Astrocyte (in vitro differentiated cells and primary cell): ENCODE measurements at regions not wholly inside any gene's neighbourhood (a gene's known extent, or its start where the extent isn't known, plus 50 kb on each side); places are given as distances from the start of the nearest gene placed in this dataset.

Experiments
- DNase-seq: peaks from one replicate; pipeline ENCODE4 v3.0.0-alpha.2; 2010; ENCODE audit warnings: low read depth
- FAIRE-seq: peaks from 2 replicates; lab custom pipeline; 2011; peaks lifted over from hg19 to GRCh38; lab: Jason Lieb, UNC
- H2AFZ ChIP-seq: 2 replicates; pipeline ENCODE4 v1.6.0; 2012; ENCODE audit warnings: low read depth, low read length, inconsistent platforms
- H3K27ac ChIP-seq: 2 replicates; pipeline ENCODE4 v1.5.1; 2011; ENCODE audit warnings: low read depth, low read length, inconsistent platforms
- H3K27me3 ChIP-seq: 2 replicates; pipeline ENCODE4 v1.6.0; 2011; ENCODE audit warnings: low read length, inconsistent platforms; ENCODE audit not compliant: insufficient read depth
- H3K36me3 ChIP-seq: 2 replicates; pipeline ENCODE4 v1.5.1; 2011; ENCODE audit warnings: low read length, inconsistent platforms; ENCODE audit not compliant: insufficient read depth
- H3K4me1 ChIP-seq: 2 replicates; pipeline ENCODE4 v1.5.1; 2011; ENCODE audit warnings: low read length, inconsistent platforms; ENCODE audit not compliant: insufficient read depth
- H3K4me2 ChIP-seq: 2 replicates; pipeline ENCODE4 v1.6.0; 2012; ENCODE audit warnings: low read length, inconsistent platforms
- H3K4me3 ChIP-seq: 2 replicates; pipeline ENCODE4 v1.5.1; 2011; ENCODE audit warnings: low read depth, mild to moderate bottlenecking, low read length, inconsistent platforms; ENCODE audit not compliant: insufficient read depth
- H3K79me2 ChIP-seq: 2 replicates; pipeline ENCODE4 v1.6.0; 2012; ENCODE audit warnings: mild to moderate bottlenecking, low read length, inconsistent platforms; ENCODE audit not compliant: insufficient read depth
- H3K9ac ChIP-seq: 2 replicates; pipeline ENCODE4 v1.6.0; 2012; ENCODE audit warnings: mild to moderate bottlenecking, low read length, inconsistent platforms
- H3K9me3 ChIP-seq: 2 replicates; pipeline ENCODE4 v1.5.1; 2012; ENCODE audit warnings: low read depth, mild to moderate bottlenecking, low read length, inconsistent platforms; ENCODE audit not compliant: insufficient read depth
- H4K20me1 ChIP-seq: 2 replicates; pipeline ENCODE4 v1.6.0; 2012; ENCODE audit warnings: low read length, inconsistent platforms; ENCODE audit not compliant: insufficient read depth
- H3K27ac Mint-ChIP-seq: one replicate; pipeline ENCODE4 v1.8.0; 2021; ENCODE audit warnings: mild to moderate bottlenecking, mixed read lengths; ENCODE audit not compliant: unreplicated experiment
- H3K27me3 Mint-ChIP-seq: one replicate; pipeline ENCODE4 v1.8.0; 2021; ENCODE audit warnings: low read depth, mixed read lengths; ENCODE audit not compliant: unreplicated experiment
- H3K36me3 Mint-ChIP-seq: one replicate; pipeline ENCODE4 v1.8.0; 2021; ENCODE audit warnings: low read depth, mixed read lengths; ENCODE audit not compliant: unreplicated experiment
- H3K4me1 Mint-ChIP-seq: one replicate; pipeline ENCODE4 v1.8.0; 2021; ENCODE audit warnings: low read depth, mixed read lengths; ENCODE audit not compliant: unreplicated experiment
- H3K4me3 Mint-ChIP-seq: one replicate; pipeline ENCODE4 v1.8.0; 2021; ENCODE audit warnings: mild to moderate bottlenecking, moderate library complexity, mixed read lengths; ENCODE audit not compliant: unreplicated experiment
- H3K9me3 Mint-ChIP-seq: one replicate; pipeline ENCODE4 v1.8.0; 2021; ENCODE audit warnings: mild to moderate bottlenecking, mixed read lengths; ENCODE audit not compliant: unreplicated experiment
- CTCF ChIP-seq: IDR thresholded peaks from 2 replicates; pipeline ENCODE4 v1.5.1; 2011; ENCODE audit warnings: low read depth, mild to moderate bottlenecking, inconsistent platforms, low read length, moderate library complexity; ENCODE audit not compliant: insufficient read depth
- EZH2 ChIP-seq: IDR thresholded peaks from 2 replicates; pipeline ENCODE4 v1.6.1; 2012; ENCODE audit warnings: mild to moderate bottlenecking, low read length, inconsistent platforms; ENCODE audit not compliant: insufficient read depth

- Histone ChIP-seq H4K20me1 (no peaks in the 10 kb centered on the region), H3K9me3 (no peaks in the 10 kb centered on the region), H3K4me2 (no peak overlapping the region), H3K27me3 (no peaks in the 10 kb centered on the region), H3K9ac (no peak overlapping the region), H3K36me3 (no peaks in the 10 kb centered on the region), H3K79me2 (no peaks in the 10 kb centered on the region), H2AFZ (no peak overlapping the region), H3K27ac (no peak overlapping the region), H3K4me3 (no peak overlapping the region), H3K4me1 (no peaks in the 10 kb centered on the region)
- Mint-ChIP-seq H3K9me3 (no peaks in the 10 kb centered on the region), H3K4me3 (no peak overlapping the region), H3K27me3 (no peaks in the 10 kb centered on the region), H3K36me3 (peaks cover 2% of the 10 kb centered on the region), H3K27ac (peak overlapping the region; percentile 28), H3K4me1 (peaks cover 18% of the 10 kb centered on the region)
- TF ChIP-seq EZH2 (no peak), CTCF (no peak)
- DNase-seq (no peak), FAIRE-seq (no peak)
Observed at GRCh38 chr15:29538044-29538443, 268.4 kb upstream of the NSMCE3 start.

GRCh38 chr15:29535952-29536351, 266.3 kb upstream of the NSMCE3 start:
- no peak for DNase-seq
- Mint-ChIP-seq H3K36me3 (no peaks in the 10 kb centered on the region), H3K27ac (no peak overlapping the region), H3K9me3 (no peaks in the 10 kb centered on the region), H3K27me3 (no peaks in the 10 kb centered on the region), H3K4me1 (peaks cover 15% of the 10 kb centered on the region), H3K4me3 (no peak overlapping the region)
- no peaks in the 10 kb centered on the region for H3K36me3 ChIP-seq
- no peaks in the 10 kb centered on the region for H3K27me3 ChIP-seq
- no peak overlapping the region for H3K27ac ChIP-seq
- no peak overlapping the region for H3K9ac ChIP-seq
- H4K20me1 ChIP-seq = no peaks in the 10 kb centered on the region
- H2AFZ ChIP-seq = no peak overlapping the region
- no peaks in the 10 kb centered on the region for H3K4me1 ChIP-seq
- no peaks in the 10 kb centered on the region for H3K9me3 ChIP-seq
- no peaks in the 10 kb centered on the region for H3K79me2 ChIP-seq
- TF ChIP-seq EZH2 (no peak), CTCF (no peak)
- no peak overlapping the region for H3K4me3 ChIP-seq
- H3K4me2 ChIP-seq = no peak overlapping the region
- FAIRE-seq = no peak

- no peak for TF ChIP-seq CTCF
- no peak for TF ChIP-seq EZH2
Observed at GRCh38 chr15:29534378-29534777, 264.8 kb upstream of the NSMCE3 start.

More at GRCh38 chr15:29534378-29534777, 264.8 kb upstream of the NSMCE3 start:
- peaks cover 15% of the 10 kb centered on the region for H3K4me1 Mint-ChIP-seq
- Histone ChIP-seq H3K4me2 (no peak overlapping the region), H3K27ac (no peak overlapping the region), H2AFZ (no peak overlapping the region), H3K79me2 (no peaks in the 10 kb centered on the region), H3K4me1 (no peaks in the 10 kb centered on the region), H3K9me3 (no peaks in the 10 kb centered on the region), H4K20me1 (no peaks in the 10 kb centered on the region), H3K27me3 (no peaks in the 10 kb centered on the region), H3K36me3 (no peaks in the 10 kb centered on the region), H3K9ac (no peak overlapping the region), H3K4me3 (no peak overlapping the region)
- no peaks in the 10 kb centered on the region for H3K36me3 Mint-ChIP-seq
- H3K27ac Mint-ChIP-seq = peak overlapping the region; percentile 47
- no peaks in the 10 kb centered on the region for H3K27me3 Mint-ChIP-seq
- FAIRE-seq (no peak), DNase-seq (peak; percentile 10)
- H3K9me3 Mint-ChIP-seq = no peaks in the 10 kb centered on the region
- no peak overlapping the region for H3K4me3 Mint-ChIP-seq
